ENCODE measurements at regions not wholly inside any gene's neighbourhood (a gene's known extent, or its start where the extent isn't known, plus 50 kb on each side); places are given as distances from the start of the nearest gene placed in this dataset.

DNA sequence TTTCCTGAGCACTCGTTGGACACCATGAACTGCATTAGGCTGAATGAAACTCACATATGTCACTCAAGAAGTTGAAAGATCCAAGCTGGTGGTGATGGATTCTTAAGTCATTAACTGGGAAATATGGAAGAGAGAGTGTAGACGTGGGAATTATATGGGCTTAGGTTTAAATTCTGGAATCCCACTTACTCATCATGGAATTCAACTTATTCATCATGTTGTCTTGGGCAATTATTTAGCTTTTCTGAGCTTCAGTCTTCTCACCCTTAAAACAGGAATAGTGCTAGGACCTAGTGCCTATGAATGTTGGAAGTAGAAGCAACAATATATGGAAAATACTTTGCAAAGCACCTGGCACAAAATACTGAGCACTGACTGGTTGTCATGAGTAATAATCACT lies 292.4 kb upstream of the TBX3 start:
- no peak for ATAC-seq
- no peak for DNase-seq
- no peaks in the 10 kb centered on the region for H3K27me3 ChIP-seq
- H3K27ac ChIP-seq, result no peak overlapping the region
- H3K4me1 ChIP-seq, result no peaks in the 10 kb centered on the region
- no peaks in the 10 kb centered on the region for H3K36me3 ChIP-seq
- no peak overlapping the region for H3K4me3 ChIP-seq
- TF ChIP-seq, protein P1, sequence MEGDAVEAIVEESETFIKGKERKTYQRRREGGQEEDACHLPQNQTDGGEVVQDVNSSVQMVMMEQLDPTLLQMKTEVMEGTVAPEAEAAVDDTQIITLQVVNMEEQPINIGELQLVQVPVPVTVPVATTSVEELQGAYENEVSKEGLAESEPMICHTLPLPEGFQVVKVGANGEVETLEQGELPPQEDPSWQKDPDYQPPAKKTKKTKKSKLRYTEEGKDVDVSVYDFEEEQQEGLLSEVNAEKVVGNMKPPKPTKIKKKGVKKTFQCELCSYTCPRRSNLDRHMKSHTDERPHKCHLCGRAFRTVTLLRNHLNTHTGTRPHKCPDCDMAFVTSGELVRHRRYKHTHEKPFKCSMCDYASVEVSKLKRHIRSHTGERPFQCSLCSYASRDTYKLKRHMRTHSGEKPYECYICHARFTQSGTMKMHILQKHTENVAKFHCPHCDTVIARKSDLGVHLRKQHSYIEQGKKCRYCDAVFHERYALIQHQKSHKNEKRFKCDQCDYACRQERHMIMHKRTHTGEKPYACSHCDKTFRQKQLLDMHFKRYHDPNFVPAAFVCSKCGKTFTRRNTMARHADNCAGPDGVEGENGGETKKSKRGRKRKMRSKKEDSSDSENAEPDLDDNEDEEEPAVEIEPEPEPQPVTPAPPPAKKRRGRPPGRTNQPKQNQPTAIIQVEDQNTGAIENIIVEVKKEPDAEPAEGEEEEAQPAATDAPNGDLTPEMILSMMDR (IDR thresholded peaks at IDR 0.05), result no peak
- no peaks in the 10 kb centered on the region for H3K9me3 ChIP-seq
- intact Hi-C loops (cut with DNase I), result no loop called here

DNA sequence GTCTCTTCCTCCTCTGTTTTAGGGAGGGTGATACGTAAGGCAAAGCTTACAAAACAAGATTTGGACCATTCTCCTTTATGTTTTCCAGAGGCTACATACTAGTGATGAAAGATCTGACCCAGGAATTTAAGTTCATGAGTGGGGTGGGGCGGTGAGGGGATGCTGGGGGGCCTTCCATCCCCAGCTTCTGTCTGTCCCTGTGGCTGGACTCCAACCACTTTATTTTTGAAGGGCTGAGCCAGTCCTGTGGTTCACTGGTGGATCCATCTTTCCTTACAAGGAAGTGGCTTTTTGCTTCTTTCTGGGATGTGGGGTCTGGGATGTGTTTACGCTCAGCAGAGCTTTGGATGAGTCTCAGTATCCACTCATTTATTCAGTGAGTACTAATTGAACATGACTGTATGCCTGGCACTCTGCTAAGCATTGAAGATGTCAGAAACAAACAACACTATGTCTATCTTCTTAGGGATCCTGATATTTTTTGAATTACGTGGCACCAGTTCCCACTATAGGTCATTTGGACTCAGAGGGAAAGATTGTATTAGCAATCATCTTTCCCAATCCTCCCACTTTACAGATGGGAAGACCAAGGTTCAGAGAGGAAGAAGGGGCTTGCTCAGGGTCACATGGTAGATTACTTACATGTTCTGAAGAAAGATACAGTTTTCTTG lies 291.8 kb upstream of the TBX3 start:
- DNase-seq (no peak), ATAC-seq (no peak)
- Histone ChIP-seq H3K36me3 (no peaks in the 10 kb centered on the region), H3K4me1 (no peaks in the 10 kb centered on the region), H3K27ac (no peak overlapping the region), H3K4me3 (no peak overlapping the region), H3K27me3 (no peaks in the 10 kb centered on the region), H3K9me3 (no peaks in the 10 kb centered on the region)
- TF ChIP-seq, protein P1 (IDR thresholded peaks at IDR 0.05), result no peak
- intact Hi-C loops (cut with DNase I), result no loop called here

DNA sequence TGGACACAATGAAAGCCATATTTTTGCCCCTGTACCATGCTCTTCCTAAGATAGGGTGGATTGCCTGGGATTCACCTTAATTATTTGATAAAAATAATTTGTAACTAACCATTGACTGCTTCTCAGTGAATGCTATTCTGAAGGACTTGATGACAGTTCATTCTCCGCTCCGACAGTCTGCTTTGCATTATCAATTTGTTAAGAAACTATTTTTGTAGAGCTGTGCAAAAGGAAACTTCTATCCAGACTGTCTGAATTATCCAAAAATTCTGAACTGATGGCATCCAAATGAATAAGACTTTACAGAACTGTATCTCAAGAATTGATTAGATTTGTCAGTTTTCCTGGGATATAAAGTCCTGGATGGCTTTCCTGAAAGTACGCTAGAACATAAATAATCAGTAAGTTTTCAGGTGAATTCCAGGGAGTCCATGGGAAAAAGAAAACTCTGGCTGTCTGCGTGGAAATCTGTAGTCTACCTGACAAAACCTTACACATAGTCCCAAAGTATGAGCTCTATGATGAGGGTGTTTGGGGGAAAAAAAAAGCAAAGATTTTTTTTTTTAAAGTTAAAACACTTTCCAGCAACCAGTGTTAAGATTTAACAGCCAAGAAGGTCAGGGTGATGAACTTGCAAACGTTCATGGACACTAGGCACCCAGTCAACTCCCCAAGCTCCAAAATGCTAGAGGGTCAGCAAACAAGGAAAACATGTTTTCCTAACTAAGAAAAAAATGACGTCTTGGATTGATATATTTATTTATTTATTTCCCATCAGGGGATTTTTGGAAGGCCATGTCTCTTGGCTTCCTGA lies 291.1 kb upstream of the TBX3 start:
- DNase-seq (no peak), ATAC-seq (no peak)
- no peaks in the 10 kb centered on the region for H3K36me3 ChIP-seq
- intact Hi-C loops (cut with DNase I), result no loop called here
- no peaks in the 10 kb centered on the region for H3K4me1 ChIP-seq
- no peak overlapping the region for H3K27ac ChIP-seq
- H3K9me3 ChIP-seq, result no peaks in the 10 kb centered on the region
- H3K27me3 ChIP-seq, result no peaks in the 10 kb centered on the region
- TF ChIP-seq, protein P1 (IDR thresholded peaks at IDR 0.05), result no peak
- H3K4me3 ChIP-seq, result no peak overlapping the region

DNA sequence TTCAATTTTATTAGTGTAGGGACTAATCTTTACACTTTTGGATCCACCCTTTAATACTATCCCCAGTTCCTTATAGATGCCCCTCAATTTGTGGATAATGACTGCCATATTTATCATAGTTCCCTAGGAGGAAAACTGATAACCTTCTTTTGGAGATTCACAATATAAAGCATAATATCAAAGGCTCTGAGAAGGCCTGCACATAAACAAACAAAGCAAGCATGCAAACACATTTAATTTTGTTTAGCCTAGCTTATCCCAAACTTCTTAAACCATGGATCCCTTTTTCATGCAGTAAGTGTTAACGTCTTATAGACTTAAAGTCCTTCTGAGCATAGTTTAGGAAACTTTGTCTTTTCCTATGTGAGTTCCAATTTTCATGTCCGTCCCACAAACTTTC lies 290.4 kb upstream of the TBX3 start:
- Histone ChIP-seq H3K27ac (no peak overlapping the region), H3K9me3 (no peaks in the 10 kb centered on the region), H3K27me3 (no peaks in the 10 kb centered on the region), H3K4me1 (no peaks in the 10 kb centered on the region), H3K36me3 (no peaks in the 10 kb centered on the region), H3K4me3 (no peak overlapping the region)
- DNase-seq (no peak), ATAC-seq (no peak)
- TF ChIP-seq, protein P1 (IDR thresholded peaks at IDR 0.05), result no peak
- intact Hi-C loops (cut with DNase I), result no loop called here

DNA sequence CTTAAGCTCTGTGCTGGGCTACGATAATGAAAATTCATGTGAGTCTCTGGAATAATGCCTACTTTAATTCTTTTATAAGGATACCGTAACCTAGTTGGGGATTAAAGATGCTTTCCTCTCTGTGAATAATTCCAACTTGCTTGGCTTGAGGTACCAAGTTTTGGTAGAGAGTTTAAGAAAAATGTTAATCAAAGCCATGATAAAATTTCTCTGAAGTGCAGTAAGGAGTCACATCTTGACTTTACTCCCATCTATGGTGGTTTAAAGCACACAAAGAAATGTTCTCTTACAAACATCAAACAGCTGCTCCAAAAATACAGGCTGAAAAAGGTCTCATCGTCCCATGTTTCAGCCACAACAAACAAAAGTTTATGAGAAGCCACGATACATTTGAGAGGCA lies 284.8 kb upstream of the TBX3 start:
- TF ChIP-seq, protein P1 (IDR thresholded peaks at IDR 0.05), result no peak
- H3K27me3 ChIP-seq, result no peaks in the 10 kb centered on the region
- no peaks in the 10 kb centered on the region for H3K9me3 ChIP-seq
- no peak overlapping the region for H3K27ac ChIP-seq
- DNase-seq (no peak), ATAC-seq (no peak)
- intact Hi-C loops (cut with DNase I), result no loop called here
- H3K36me3 ChIP-seq, result no peaks in the 10 kb centered on the region
- no peak overlapping the region for H3K4me3 ChIP-seq
- no peaks in the 10 kb centered on the region for H3K4me1 ChIP-seq
